Fibroblast of the aortic adventitia (primary cell): ENCODE measurements at regions not wholly inside any gene's neighbourhood (a gene's known extent, or its start where the extent isn't known, plus 50 kb on each side); places are given as distances from the start of the nearest gene placed in this dataset.
"Not testable (repeated sequence)": the region's sequence is repeated elsewhere in the genome, so short reads cannot be mapped to it uniquely, and the experiment has no call there.

ENCODE experiments used
- DNase-seq: peaks from one replicate; pipeline ENCODE4 v3.0.0-alpha.2; 2010; ENCODE audit warnings: low read depth
- H3K4me3 ChIP-seq: 2 replicates; pipeline ENCODE4 v1.5.1; 2011; ENCODE audit warnings: low read depth, mild to moderate bottlenecking, control low read depth, low read length, moderate library complexity
- TF ChIP-seq, protein P1 (sequence below): IDR thresholded peaks from 2 replicates; pipeline ENCODE4 v1.5.1; 2011; ENCODE audit warnings: mild to moderate bottlenecking, low read length, control low read depth, inconsistent platforms; ENCODE audit not compliant: insufficient read depth

DNA sequence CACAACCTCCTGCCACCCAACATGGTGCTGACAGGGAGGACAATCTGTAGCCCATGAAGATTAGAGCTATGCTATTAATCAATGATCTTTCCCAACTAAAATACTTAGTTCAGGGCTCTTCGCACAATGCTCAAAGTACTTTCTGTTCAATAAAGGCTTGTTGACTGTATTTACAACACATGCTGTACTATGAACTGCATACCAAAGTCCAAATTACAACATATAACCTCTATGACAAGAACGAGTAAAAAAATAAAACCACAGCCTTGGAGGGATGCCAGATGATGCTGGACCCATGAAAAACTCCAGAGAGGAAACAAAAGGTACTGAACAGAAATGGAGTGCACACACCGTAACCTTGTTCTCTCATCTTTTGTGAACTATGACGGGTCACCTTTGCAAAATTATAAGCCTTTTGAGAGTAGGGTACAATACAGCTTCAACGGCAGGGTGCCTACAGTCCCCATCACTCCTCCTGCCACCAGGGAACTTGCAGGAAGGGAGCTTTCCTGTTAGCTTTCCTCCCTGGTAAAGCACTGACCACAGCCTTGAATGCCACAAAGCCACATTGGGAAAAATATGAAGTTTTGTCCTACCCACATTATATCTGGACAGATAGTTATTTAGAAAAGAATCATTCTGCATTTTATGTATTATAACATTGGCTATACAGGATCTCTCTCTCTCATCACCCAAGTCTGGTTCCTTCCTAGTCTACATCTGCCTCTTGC, 175.6 kb downstream of the NRIP1 start:
- DNase-seq: peak; percentile 74
- TF ChIP-seq, protein P1, sequence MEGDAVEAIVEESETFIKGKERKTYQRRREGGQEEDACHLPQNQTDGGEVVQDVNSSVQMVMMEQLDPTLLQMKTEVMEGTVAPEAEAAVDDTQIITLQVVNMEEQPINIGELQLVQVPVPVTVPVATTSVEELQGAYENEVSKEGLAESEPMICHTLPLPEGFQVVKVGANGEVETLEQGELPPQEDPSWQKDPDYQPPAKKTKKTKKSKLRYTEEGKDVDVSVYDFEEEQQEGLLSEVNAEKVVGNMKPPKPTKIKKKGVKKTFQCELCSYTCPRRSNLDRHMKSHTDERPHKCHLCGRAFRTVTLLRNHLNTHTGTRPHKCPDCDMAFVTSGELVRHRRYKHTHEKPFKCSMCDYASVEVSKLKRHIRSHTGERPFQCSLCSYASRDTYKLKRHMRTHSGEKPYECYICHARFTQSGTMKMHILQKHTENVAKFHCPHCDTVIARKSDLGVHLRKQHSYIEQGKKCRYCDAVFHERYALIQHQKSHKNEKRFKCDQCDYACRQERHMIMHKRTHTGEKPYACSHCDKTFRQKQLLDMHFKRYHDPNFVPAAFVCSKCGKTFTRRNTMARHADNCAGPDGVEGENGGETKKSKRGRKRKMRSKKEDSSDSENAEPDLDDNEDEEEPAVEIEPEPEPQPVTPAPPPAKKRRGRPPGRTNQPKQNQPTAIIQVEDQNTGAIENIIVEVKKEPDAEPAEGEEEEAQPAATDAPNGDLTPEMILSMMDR: no peak
- H3K4me3 ChIP-seq: no peak overlapping the region

DNA sequence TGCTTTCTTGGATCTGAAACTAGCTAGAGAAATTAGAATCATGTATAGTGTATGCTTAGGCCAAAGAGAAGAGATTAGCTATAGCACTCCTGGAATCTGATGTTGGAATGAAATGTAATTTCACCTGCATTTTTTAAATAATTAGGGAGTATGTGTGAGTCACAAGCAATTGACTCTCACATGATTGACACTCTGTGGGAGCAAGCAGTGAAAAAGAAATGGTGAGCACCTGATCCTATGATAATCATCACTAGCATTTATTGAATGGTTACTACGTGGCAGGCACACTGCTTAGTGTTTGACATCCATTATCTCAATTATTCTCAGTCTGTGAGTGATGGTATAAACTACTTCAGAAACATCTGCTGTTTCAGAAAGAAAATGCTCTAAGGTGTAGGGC, 176.6 kb downstream of the NRIP1 start:
- H3K4me3 ChIP-seq: no peak overlapping the region
- TF ChIP-seq, protein P1: no peak
- no peak for DNase-seq

DNA sequence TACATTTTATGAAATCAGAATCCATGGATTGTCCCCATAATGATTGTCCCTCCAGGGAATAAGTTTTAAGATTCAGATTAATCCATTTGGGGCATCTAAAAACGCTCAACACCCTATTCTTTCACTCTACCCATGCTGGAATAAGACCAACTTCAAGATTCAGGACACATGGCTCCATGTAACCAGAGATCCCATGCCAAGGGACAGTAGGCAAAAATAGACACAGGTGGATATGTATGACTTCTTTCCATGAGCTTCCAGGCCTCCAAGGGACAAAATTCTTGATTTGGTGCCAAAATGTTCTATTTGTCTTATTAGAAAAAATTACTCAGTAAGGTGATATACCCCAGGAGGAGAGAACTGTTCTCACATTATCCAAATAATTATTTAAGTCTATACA, 178.8 kb downstream of the NRIP1 start:
- no peak for DNase-seq
- no peak overlapping the region for H3K4me3 ChIP-seq
- TF ChIP-seq, protein P1: no peak

DNA sequence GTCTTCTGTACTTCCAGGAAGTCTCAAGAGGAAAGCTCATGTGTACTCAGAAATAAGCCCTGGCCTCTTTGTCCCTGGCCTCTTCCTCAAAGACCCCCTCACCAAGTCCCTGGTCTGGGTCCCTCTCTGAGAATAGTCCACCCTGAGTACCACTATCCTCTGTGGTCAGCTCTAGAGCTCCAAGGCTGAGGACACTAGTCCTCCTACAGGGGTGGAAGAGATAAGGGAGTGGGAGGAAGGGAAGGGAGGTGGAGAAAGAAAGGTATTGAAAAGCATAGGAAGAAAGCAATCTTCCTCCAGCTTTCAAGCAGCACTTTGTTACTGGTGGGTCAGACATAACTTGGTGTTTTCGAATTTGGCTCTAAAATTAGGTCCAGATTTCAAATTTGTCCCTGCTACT, 181.4 kb downstream of the NRIP1 start:
- TF ChIP-seq, protein P1: no peak
- no peak for DNase-seq
- H3K4me3 ChIP-seq: no peak overlapping the region

DNA sequence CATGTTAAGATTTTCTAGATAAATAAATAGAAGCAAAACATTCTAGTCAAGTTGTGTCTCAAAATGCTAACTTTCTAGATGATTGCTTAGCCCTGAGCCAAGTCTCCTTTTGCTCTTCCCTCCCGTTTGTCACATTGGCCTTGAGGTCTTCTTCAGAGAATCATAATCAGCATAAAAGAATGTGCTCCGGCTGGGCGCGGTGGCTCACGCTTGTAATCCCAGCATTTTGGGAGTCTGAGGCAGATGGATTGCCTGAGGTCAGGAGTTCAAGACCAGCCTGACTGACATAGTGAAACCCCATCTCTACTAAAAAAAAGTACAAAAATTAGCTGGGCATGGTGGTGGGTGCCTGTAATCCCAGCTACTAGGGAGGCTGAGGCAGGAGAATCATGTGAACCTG, 182.3 kb downstream of the NRIP1 start:
- DNase-seq, H3K4me3 ChIP-seq: not testable (repeated sequence)

DNA sequence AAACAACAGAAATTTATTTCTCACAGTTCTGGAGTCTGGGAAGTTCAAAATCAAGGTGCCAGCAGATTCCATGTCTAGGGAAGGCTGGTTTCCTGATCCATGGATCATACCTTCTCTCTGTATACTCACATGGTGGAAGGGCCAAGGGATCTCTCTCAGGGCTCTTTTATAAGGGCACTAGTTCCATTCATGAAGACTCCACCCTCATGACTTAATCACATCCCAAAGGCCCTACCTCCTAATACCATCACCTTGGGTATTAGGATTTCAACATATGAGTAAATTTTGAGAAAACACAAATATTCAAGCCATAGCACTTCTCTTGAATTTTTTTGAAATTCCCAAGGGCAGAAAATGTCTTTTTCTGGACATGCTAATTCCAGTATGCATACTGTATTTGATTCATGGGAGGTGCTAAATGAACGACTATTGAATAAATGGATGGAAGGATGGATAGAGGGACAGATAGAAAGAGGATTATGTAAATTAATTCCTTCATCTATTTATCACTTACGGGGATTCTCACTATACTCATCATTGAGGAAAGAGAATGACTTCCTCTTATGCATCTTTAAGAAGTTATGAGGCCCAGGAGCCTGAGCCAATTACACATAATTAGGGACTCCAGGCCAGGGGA, 182.8 kb downstream of the NRIP1 start:
- TF ChIP-seq, protein P1: no peak
- H3K4me3 ChIP-seq: no peak overlapping the region
- no peak for DNase-seq

DNA sequence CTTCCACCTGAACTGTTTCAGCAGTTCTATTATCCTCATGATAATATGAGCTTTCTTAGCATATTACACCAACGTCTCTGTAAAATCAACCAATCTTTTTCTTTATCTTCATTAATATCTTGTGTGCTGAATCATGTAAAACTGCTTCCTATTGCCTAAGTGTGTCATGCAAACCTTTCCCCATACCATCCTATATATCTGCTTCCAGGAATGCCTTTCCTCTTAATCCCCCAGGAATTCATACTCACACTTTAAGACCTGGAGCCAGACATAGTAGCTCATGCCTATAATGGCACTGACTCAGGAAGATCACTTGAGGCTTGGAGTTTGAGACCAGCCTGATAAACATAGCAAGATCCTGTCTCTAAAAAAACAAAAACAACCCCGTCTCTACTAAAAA, 183.9 kb downstream of the NRIP1 start:
- no peak overlapping the region for H3K4me3 ChIP-seq
- TF ChIP-seq, protein P1: no peak
- peak; percentile 92 for DNase-seq
